ENCODE measurements at regions not wholly inside any gene's neighbourhood (a gene's known extent, or its start where the extent isn't known, plus 50 kb on each side); places are given as distances from the start of the nearest gene placed in this dataset.

DNA sequence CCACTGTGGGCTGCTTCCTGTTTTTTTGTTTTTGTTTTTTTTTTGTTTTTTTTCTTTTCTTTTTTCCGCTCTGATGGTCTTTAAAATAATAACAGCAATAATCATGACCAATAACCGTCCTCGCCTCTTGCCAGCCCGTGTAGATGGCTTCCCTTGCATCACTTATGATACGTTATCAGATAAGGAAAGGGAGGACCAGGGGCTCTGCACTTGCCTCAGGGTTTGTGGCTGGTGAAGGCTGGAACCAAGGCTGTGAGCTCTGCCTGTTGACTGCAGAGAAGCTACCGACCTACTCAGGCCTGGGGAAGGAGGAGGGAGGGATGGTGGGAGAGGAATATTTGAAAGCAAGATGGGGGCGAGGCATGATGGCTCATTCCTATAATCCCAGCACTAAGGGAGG is 114.0 kb upstream of the SDK2 start:
- DNase-seq: no peak

DNA sequence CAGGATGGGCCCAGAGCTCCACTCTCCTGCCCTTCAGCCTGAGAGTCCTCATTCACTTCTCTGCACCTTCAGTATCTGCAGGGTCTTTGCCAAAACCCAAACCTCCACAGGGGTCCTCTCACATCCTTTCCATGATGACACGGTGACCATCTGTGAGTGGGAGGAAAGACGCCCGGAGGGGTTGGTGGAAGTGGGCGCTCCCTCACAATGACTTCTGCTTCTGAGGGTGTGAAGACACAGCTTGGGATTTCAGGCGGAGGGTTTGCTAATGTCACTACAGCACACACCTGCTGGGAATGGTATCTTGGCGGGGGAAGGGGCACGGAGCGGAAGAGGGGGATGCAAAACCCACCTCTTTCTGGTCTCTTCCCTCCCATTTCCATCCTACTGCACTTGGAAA is 115.1 kb upstream of the SDK2 start:
- no peak for DNase-seq

DNA sequence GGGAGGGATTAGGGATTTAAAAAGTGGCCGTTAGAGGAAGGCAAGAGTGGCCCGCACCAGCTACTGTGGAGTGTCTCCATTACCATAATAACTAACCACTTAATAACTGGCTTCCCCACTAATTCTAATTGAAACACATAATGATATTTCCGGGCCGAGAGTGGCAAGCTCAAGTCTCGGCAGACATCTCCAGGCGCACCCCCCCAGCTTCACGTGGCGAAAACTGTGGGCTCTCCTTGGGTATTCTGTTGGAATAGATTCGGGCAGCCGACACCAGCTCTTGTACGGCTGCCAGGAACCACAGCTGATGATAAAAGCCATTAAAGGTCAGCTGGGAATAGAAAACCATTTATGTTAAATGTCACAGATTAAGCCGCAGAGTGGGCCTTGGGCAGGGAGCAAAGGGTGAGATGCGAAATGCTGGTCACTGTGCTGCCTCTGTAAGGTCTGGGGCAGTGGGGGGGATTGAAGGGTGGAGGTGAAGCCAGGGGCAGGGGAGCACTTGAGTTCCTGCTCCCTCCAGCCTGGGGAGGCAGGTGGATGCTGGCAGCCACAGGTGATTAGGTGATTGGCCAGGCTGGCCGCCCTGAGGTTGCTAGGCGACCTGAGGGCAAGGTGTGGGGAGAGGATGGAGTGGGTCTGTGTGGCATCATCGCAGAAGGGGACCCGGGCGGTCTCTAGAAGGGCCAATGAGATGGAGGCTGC is 115.6 kb upstream of the SDK2 start:
- no peak for DNase-seq

DNA sequence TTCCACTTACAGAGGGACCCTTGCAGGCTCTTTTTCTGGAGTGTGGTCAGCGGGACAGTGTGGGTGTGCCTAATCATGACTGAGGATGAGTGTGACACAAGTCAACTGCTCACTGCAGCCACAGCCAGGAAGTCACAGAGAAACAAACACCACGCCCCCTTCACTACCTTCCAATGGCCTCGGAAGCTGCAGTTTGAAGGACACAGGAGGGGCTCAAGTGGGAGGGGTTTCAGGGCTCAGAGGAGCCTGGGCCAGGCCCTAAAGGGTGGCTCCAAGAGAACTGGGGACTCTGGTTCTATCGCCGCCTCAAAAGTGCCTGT is 116.2 kb upstream of the SDK2 start:
- no peak for DNase-seq

DNA sequence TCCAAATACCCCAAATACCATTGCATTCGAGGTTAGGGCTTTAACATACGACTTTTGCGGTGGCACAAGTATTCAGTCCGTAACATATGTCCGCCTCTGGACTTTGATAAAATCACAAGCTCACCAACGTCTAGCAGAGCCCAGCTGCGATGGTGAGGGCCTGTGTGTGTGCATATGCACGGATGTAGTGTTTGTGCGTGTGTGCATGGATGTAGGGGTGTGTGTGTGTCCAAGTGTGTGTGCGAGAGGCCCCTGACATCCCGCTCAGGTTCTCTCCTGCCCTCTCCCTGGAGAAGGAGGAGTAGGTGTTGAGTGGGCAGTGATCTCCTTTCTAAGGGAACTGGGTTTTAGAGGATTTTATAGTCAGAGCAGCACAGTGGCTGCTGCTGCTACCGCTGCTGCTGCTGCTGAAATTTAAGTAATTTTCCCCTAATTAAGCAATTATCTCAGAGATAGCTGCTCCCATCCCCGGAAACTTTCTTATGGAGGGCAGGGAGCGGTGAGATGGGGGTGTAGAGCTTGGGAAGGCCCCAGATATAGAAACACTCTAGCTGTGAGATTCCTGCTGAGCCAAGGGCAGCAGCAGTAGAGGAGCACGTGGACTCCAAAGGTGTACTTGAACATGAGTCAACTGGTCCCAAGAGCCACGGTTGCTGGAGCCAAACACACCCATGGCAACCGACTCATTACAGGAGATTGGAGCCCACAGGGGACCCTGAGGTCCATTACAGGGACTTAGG is 121.7 kb upstream of the SDK2 start:
- DNase-seq: no peak

DNA sequence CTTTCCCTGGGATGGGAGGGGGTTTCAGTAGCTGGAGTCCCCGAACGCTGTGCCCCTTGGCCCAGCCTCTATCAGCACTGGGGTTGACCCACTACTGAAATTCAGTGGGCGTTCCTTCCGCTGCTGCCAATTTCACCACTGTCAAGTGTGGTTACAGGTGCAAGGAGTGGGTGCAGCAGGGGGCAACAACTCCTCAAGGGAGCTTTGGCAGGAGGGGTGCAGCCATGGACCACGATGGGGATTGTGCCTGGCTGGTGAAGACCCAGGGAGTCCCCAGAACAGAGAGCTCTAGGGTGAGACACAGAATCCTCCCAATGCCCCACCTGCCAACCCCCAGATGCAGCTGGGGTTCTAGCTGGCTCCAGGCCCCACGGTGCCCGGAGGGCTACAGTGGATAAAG is 123.5 kb upstream of the SDK2 start:
- DNase-seq: no peak

DNA sequence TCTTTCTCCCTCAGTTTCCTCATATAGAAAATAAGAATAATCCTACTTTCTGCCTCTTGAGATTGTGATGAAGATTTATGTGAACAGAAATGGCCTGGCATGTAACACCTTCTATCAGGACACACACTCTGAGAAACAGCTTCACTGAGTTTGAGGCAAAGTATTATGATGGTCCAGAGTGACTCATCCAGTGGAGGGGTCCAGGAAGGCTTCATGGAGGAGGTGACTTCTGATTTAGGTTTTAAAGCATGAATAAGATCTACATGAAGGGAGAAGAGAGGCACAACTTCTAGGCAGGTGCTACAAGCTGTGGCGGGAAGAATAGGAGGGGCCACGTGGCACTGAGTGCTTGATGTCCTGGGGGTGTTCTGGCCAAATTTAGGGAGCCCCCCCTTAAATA is 124.4 kb upstream of the SDK2 start:
- DNase-seq: no peak

DNA sequence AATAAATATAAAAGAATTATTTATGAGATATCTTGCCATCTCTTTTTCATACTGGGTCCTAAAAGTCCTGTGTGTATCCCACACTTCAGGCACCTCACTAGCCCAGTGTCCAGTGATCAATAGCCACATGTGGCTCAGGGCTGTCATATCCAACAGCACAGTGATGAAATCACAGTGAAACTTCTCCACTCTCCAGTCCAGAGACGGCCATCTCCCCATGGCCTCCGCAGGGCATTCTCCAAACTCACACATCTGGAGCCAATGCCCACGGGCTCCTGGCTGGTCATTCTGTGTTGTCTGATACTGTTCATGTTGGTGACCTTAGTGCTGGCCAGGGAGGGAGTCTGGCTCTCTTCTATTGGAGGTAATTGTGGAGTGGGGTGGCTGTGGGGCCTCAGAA is 125.2 kb upstream of the SDK2 start:
- DNase-seq: no peak

DNA sequence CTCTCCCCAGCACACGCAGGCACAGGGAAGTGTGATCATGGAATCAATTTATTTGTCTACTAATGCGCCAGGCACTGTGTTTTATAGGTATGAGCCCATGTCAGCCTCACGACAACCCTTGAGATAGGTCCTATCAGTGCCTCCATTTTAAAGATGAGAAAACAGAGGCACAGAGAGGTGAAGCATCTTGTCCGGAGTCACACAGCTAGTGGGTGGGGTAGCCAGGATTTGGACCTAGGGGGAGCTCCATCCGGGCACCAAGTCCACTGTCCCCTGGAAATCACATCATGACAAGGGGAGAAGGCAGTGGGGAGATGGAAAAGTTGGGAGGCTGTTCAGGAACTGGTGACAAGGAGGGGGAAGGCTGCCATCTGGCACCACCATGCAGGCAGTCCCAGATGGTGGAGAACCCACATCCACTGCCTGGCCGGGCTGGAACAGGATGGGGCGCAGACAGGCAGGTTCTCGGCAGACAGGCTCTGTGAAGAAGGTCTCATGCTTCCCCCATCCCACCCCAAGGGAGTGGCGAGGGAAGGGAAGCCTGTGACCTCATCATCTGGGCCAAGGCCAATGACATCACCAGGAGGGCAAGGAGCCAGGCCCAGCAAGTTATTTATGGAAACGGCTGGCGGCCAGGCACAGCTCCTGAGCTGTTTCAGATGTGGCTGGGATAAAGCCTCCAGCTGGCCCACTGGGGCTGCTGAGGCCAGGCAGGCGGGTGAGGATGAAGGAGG is 126.0 kb upstream of the SDK2 start:
- no peak for DNase-seq

DNA sequence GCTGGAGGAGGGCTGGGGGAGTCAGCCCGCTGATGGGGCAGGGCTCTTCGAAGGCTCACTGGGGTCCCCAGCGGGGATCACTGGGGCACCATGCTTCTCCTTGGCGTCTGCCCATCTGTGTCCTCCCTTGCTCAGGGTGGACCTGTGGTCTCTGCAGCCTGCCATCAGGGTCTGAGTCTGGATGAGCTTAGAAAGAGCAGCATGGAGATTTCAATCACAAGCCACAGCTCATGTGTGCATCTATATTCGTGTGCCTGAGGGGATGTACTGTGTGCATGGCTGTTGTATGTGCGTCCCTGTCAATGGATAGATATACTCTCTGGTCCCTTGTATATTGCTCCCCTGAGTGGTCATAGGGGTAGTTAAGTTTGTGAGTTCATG is 126.6 kb upstream of the SDK2 start:
- no peak for DNase-seq

DNA sequence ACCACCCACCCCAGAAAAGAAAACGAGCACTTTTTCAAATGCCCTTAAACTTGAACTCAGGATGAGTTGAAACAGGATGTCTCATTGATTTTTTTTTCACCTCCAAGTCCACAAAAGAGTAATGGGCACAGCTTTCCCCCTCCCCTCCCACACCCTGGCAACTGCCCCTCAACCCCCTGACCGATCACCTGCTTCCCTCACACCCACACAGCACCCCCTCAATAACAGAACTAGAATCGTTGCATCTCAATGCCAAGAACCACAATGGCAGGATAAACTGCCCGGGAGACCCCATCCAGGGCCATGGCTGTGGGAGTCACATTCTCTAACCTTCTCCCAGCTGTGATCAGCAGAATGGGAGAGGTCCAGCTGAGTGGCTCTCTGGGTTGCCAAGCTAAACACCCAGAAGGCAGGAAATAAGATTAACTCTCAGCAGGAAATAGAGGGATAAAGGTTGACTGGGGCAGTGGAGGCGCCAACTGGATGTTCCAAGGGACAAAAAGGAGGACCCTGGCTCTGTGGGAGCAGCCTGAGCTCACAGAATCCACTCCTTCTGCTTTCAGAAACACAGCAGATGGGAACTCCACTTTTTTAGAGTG is 128.0 kb upstream of the SDK2 start:
- no peak for DNase-seq

DNA sequence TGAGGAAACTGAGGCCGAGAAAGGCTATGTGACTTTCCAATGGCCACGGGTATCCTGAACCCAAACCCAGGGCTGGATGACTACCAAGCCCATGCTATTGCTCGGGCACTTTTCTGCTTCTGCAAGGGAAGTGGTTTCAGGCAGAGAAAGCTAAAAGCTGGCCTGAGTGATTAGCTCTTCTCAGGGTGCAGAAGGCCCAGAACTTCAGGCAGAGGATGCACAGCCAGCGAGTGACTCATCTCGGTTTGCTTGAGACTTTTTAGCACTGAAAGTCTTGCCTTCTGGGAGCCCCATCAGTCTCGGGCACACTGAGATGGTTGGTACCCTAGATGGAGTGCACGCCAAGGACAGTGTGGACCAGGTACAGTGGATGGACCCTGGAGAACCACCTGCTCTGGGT is 129.5 kb upstream of the SDK2 start:
- DNase-seq: no peak

DNA sequence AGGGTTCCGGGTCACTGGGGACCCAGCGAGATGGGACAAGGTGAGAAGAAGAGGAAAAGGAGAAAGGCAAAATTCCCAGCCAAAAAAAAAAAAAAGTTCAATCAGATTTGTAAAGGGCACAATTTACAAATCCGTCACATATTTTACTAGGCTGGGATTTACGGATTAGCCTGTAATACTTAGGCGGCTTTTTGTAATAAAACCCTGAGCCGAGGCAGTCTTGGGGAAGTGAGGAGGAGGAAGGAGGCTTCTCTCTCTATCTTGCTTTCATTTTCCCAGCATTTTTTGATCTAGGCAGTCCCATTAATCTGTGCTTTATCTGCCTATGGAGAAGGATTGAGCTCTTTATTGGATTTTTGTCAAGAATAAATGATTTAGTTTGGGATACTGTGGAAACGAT is 130.6 kb upstream of the SDK2 start:
- no peak for DNase-seq

DNA sequence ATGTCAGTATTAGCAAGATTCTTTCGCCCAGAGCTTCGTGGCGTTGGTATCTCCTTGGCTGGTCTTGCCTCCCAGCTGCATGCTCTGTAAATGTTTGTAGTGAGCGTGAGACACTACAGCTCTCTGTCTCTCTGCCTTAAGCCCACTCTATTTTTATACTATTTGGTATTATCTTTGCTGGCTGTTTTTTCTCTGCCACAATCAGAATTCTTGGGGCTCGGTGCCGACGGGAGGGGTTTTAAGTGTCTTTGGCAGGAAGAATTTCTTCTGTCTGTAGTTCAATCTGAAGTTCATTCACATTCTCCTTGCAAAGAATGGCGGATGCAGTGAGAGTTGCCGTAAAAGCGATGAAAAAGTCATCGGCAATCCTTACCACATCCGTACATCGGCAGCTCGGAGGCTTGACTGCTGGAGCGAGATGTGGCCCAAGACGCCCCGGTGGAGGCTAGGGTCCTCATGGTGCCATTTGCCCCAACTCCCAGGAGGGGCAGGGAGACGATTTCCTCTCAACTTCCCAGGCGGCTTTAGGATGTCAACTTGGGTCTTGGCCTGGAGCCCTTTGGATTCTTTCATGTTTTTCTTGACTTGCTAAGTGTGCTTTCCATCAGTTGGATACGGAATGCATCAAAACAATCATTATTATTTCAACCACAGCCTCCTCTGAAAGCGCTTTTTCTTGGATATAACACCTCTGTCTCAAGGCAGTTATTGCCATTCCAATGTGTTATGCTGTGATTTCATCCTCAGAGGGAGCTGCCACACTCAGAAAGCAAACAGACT is 132.3 kb upstream of the SDK2 start:
- DNase-seq: no peak

DNA sequence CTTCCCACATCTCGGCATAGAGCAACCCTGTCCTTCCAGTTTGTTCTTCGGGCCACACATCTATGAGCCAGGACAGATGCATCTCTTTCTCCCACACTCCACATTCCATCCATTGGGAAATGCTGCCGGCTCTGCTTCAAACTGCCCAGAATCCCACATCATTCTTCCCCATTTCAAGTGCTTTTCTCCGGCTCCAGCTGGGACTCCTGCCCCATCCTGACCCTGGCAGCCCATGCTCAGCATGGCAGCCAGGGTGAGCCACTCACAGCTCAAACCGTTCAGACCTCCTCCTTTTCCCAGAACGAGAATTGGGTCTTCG is 132.8 kb upstream of the SDK2 start:
- DNase-seq: no peak

DNA sequence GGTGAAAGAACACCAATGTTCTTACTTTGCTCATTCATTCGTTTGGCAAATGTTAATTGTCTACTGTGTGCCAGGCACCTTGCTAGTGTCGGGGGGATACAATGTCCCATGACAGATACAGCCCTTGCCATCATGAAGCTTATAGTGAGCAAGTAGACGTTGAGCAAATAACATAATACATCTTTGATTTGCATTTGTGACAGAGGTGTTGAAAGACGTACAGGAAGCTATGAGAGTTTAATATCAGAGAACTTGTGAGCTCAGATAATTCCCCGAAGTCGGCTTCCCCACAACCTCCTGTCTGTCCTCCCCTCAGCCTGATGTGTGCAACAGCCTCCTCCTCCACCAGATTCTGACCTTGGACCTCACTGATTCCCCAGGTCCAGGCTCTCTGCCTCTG is 138.0 kb upstream of the SDK2 start:
- no peak for DNase-seq

DNA sequence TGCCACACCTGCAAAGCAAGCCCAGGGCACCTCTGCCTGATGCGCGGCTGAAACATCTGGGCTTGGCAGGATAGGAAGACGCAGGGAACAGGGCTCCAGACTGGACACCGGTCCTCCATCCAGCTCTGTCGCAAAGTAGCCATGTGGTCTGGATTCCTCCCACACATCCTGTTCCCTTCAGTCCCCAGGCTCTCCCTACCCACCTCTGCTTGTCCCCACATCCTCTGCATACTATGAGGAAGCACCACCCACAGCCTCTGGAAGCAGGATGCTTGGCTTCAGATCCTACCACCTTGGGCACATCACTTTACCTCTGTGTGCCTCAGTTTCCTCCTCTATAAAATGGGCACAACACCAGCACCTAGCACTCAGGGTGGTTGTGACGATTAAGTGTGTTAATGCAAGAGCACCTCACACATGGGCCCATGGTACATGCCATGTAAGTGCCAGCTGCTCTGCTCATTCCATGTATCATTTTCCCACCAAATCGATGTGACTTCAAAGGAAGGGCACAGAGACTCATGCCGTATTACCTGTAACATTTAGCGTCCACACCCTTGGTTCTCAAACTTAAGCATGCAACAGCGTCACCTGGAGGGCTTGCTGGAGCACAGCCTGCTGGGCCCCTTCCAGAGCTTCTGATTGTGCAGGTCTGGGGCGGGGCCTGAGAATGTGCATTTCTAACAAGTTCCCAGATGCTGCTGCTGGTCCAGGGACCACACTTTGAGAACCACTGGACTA is 138.6 kb upstream of the SDK2 start:
- DNase-seq: no peak

DNA sequence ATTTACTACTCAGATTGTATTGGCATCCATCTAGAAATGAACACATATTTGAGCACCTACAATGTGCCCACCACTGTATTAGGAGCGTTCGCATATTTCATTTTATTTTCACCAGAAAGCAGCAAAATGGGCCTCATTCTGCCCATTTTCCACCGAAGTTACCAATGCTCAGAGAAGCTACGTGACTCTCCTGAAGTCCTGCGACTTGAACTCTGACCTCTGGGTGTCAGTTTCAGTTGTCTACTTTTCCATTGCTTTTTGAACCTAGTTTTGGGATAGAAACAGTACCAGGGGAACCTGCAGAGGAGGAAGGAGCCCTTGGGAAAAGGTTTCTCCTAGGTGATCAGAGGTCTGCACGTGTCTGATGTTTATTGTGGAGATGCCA is 139.1 kb upstream of the SDK2 start:
- DNase-seq: no peak

DNA sequence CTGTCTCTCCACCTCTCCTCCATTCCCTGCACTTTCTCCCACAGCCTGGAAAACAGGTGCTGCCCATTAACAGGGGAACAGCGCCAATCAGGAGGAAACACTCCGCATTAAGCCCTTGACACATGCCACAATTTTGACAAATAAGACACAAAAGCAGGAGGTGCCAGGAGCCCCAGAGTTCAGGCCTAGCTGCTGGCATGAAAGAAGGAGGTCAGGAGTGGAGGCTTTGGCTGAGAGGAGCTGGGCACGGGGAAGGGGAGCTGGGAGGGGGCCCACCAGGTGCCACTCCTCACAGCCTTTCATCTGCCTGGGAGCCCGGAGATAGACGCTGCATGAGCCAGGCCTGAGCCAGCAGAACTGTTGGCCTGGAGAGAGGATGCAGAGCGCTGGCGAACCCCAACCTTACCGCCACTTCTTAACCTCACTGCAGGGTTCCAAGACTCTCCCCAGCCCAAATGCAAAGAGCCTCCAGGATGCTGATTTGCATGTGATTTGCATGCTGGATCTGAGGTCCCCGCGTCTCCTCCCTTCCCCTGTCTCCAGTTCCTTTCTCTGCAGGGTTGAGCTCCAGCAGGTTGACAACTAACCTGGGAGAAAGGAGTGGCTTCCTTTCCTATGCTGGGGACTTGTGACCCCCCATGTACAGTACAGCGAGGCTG is 139.8 kb upstream of the SDK2 start:
- no peak for DNase-seq

DNA sequence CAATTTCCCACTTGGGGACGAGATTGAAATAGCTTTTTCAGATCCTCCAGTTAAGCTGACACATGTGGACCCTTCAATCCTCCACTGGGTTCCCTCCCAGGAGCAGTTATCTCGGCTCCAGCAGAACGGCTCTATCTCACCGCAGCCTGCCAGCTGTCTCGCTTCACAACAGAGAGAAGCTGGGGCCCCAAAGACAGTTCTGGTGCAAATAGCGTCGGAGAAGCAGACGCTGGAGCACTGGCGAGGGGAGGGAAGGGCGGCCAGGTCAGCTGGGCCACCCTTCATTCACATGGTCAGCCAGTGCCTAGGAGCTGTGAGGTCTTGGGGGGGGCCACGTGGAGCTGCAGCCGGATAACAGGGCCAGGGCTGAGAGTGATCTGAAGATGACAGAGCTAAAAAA is 141.3 kb upstream of the SDK2 start:
- DNase-seq: no peak

DNA sequence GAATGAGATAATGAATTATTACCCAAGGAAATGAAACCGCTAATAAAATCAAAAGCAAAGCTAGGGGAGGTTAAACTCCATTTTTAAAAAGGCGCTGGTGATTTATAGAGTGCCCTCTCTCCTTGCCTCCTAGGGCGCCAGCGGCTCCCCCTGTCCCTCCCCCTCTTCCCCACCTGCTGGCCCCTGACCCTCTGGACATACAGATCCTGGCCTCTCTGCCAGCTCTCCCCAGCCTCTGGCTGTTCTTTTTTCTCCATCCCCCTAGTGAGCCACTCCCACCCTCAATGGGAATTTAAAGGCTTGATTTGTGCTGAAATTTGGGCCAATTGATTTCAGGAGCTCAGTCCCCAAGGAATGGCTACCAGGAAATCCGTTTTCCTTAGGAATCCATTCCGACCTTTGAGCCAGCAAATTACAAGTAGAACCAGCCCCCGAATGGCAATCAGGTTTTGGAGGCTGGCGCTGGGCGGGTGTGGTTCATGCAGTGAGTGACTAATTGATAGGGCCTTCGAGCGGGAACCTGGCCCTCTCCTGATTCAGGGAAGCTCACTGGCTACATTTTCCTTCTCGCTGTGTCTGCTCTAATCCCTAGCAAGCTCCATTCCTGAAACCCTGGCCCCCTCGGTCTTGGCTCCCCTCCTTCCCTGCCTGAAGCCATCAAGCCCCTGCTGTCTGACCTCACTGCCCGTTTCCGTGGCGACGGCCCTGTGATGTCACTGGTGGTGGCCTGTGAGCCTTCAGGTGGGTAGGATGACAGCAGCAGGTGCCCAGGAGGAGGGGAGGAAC is 141.9 kb upstream of the SDK2 start:
- no peak for DNase-seq

Data from activated T-cell treated with anti-CD3 and anti-CD28 coated beads, Interleukin-2, amount 50 U/mL, for 1 hour (primary cell).